Stimulated activated CD8-positive, alpha-beta memory T cell treated with anti-CD3 and anti-CD28 coated beads, Interleukin-4, amount 100 ng/mL, for 48 hours (primary cell): ENCODE measurements at regions not wholly inside any gene's neighbourhood (a gene's known extent, or its start where the extent isn't known, plus 50 kb on each side); places are given as distances from the start of the nearest gene placed in this dataset.
"Not testable (repeated sequence)": the region's sequence is repeated elsewhere in the genome, so short reads cannot be mapped to it uniquely, and the experiment has no call there.

Source experiments
- DNase-seq: peaks from one replicate; pipeline ENCODE4 v3.0.0-alpha.2; 2020

DNA sequence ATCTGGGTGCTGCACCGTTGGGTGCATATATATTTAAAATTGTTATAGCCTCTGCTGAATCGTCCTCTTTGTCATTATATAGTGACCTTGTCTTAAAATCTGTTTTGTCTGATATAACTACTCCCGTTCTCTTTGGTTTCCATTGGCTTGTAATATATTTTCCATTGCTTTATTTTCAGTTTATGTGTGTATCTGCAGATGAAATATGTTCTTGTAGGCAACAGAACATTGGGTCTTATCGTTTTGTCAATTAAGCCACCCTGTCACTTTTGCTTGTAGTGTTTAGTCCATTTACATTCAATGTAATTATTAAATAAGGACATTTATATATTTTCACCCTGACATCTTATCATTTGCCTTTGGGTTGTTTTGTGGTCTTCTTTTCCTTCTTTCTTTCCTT is 933.9 kb downstream of the EPHA7 start:
- DNase-seq, result no peak

DNA sequence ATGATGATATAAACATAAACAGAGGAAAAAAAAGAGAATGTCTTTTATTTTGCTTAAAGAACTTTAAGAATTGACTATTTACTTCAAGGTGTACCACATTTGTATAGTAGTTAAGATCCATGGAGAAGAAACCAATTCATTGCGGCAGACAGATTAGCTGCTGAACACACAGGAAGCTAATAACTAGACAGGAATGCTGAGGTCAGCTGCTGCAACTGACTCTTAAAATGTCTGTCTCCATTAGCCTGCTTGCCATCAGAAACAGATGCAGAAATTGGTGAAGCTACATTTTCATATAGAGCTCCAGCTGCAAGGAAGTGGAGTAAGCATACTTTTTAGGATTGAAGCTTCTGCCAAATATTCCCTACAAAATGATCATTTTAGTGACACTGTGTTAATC is 939.5 kb downstream of the EPHA7 start:
- no peak for DNase-seq

DNA sequence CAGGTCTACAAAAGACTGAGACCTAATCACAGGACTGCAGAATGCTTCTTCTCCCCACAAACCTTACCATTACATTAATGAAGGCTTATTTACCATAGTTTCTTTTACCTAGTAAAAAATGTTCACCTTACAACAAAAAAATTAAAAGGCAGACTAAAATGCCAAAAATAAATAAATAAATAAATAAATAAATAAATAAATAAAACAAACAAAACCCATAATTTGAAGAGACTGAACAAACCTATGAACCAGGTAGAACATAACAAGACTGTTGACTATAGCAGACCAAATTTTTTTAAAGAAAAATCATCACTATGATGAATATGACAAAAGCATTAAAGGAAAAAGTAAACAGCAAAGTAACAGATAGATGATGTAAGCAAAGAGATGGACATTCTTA is 946.3 kb downstream of the EPHA7 start:
- DNase-seq, result no peak

DNA sequence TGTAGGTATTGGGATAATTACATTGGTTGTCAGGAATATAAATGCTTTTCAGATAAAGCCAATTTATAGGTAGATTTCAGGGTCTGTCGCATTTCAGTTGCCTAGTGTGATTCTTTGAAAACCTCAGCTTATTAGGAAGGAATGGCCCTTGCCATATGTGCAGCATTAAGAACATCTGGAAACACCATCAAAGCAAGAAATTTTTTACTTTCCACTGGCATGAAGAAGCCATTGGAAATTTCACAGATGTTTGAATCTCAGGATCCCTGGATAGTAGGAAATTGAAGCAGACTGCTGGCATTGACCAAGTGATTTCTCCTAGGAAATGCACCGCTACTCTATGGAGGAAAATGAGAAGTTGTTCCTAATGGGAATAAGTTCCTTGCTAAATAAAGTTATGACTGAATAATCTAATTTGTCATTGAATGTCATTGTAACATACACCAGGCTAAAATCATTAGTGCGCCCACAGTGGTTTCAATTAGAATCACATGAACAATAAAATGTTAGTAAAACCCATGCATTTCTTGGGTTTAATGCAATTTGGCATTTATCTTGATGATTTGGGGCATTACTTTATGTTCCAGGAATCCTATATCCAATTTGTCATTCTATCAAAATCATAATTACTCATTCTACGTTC is 950.1 kb downstream of the EPHA7 start:
- DNase-seq, result no peak

DNA sequence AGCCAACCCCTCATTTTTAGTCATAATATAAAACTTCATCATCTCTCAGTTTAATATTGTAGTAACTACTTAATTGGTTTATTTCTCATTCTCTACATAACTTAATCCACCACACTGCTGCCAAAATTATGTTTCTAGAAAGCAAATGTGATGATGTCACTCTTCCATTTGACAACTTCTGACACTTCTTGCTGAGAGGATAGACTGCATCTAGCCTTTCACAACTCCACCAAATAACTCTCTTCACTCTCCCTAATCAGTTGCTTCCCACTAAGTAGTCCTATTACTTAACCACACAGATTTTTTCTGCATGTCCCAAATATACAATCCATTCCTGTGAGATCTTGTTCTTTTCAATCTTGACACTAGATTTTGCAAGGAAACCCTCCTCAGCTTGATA is 951.3 kb downstream of the EPHA7 start:
- no peak for DNase-seq

DNA sequence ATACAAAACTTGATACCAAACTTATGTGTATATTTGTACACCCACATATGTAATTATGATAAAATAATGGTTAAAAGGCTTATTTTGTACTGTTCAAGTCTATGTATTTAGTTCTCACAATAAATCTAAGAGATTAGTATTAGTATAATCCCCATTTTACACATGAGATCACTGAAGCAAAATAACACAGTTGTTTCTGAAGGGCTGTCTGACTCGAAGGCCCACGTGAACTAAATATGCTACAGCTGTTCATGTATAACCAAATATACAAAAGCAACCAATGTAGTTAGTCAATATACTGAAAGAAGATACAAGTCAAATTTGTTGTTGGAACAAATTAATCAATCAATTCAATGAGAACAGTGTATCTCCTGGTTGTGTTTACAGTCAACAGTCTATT is 959.2 kb downstream of the EPHA7 start:
- no peak for DNase-seq

DNA sequence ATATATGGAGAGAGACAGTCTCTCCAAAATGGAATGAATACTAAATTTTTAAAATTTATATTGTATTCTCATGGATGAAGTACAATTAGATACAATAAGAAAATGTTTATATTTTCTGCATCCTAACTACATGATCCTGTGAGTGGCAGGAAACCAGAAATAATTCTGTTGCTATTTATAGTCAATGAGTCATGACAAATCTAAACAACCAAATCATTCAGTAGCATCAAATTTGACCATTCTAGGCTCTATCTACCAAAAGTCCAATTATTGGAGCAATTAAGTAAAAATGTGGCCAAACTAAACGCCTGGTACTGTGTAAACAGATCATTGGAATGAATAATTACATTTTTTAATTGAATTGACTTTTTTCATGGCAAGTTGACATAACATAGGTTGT is 959.8 kb downstream of the EPHA7 start:
- DNase-seq, result no peak

DNA sequence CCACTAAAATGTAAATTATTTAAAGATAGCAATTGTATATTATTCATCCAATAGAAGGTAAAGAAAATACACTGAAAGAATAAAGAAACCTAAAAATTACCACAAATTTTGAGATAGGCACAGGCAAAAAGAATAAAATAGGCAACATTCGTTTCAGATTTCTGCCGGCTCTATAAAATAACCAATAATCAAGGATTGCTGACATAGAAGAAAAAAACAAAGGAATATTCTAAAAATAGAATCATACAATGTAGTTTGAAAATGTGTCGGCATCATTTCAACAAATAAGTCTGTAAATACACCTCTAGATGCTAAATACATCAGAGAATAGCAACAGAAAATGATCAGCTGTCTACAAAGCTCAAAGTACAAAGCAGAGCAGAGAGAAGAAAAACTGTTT is 973.3 kb downstream of the EPHA7 start:
- DNase-seq, result no peak

DNA sequence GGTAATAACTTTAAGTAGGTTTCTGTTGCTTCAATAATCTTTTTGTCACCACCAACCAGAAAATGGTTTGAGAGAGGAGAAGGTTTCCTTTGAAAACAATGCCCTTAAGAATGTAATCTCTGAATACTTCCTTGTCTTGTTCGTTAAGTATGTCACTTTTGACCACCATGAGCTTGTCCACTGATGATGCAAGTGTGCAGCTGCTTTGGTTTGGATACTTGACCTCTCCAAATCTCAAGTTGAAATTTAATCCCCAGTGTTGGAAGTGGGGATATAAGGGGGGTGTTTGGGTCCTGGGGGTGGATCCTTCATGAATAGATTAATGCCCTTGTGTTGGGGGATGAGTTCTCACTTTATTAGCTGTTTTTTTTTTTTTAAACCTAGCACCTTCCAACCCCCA is 985.4 kb downstream of the EPHA7 start:
- DNase-seq, result no peak

DNA sequence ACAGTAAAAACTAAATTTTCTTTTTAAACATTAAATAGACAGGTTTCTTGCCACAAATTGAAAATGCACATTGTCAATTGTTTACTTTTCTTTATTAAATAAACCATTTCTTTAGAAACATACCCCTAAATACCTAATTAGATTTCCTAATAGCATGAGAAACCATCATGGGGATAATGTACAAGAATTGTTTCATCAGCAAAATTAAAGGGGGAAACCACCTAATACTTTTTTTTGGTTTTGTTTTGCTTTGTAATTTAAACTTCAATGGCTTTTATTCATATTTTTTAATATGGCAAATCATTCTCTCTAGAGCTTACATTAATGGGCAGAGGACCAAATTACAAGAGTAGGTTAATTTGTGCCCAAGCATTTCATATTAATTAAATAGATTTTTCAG is 987.9 kb downstream of the EPHA7 start:
- DNase-seq, result no peak

DNA sequence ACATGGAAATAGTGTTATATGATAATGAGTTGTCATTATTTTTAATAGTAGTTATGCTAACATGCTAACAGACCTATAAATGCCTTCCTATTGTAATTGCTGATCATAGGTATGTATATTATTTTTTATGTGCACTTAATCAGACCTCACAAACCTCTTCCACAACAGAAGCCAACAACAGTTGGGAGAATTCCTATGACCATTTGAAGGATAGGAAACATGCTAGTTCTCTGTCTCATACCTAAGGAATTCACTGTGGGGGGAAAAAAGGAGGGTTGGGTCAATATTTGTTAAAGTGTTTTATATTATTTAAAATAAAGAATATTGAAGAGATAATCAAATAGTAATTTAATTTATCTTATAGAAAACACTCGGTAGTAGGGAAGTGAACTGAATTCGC is 990.9 kb downstream of the EPHA7 start:
- DNase-seq, result no peak

DNA sequence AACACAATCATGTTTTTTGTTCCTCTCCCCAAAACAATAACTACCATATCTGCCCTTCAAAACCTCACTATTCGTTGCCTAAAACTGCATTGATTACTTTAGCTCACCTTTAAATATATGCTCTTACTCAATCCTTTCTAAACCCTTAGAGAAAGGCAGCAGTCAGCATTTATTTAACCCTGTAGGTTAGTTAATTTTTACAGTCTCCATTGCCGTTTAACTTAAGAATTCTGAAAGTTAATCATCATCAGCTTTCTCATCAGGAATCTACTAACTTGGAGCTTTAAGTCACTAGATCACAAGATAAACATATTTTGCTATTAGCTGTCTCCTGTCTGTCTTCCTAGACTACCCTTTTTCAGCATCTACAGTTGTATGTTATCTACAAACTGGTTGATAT is 991.9 kb downstream of the EPHA7 start:
- no peak for DNase-seq

DNA sequence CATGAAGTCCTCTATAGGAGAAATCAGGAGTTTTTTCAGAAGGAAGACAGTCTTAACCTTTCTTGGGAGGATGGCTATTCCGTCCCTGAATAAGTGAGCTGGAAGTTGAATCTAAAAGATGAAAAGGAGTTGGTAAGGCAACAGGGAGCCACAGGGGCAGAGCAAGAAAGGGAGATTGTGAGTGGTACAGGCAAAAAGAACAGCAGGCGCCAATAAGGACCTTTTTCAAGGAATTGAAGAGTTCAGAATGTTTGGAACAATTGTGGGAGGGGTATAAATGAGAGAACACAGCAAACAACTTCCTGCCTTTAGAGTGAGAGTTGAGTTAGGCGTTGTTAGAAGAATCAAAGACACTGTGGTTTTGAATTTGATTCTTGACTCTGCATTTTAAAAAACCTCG is 1003.7 kb downstream of the EPHA7 start:
- no peak for DNase-seq

DNA sequence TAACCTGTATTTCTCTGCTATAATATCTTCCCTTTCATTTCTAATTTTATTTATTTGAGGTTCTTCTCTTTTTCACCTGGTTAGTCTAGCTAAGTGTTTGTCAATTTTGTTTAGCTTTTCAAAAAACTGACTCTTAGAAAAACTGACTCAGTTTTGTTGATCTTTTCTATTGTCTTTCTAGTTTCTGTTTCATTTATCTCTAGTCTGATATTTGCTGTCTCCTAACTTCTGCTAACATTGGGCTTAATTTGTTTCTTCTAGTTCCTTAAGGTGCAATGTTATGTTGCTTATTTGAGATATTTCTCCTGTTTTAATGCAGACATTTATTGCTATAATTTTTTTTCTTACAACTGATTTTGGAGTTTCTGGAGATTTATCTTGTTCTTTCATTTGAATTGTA is 1011.0 kb downstream of the EPHA7 start:
- DNase-seq, result no peak

DNA sequence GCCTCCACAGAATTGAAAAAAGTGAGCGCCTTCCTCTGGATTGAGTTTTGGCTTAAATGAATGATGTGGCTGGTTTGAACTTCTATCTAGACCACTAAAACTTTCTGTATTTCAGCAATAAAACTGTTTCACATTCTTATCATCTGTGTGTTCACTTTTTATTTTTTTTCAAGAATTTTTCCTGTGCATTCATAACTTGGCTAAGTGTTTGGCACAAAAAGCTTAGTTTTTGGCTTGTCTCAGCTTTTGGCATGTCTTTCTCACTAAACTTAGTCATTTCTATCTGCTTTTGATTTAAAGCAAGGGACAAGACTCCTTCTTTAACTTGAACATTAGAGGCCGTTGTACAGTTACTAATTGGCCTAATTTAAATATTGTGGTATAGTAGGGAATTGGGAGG is 1015.1 kb downstream of the EPHA7 start:
- no peak for DNase-seq

DNA sequence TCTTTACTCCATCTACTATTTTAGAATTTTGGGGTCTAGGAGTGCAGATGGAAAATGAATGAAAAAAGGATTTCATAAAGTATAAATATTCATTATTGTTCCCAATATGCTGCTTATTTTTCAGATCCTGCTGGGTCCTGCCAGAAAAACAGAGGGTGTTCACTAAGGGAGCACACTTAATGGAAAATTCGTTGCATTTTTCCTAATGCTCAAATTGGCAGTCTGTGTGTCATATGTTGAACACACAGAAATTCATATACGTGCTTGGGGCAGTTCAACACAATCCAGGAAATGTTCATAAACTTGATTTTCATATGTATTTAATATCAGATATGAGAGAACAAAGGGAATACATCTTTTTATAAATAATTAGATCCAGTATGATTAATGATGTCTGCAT is 1019.4 kb downstream of the EPHA7 start:
- no peak for DNase-seq

DNA sequence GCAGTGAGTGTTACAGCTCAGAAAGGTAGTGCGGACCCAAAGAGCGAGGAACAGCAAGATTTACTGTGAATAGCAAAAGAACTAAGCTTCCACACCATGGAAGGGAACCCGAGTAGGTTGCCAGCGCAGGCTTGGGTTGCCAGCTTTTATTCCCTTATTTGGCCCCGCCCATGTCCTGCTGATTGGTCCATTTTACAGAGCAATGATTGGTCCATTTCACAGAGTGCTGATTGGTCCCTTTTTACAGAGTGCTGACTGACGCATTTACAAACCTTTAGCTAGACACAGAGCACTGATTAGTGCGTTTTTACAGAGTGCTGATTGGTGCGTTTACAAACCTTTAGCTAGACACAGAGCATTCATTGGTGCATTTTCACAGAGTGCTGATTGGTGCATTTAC is 1030.7 kb downstream of the EPHA7 start:
- not testable (repeated sequence) for DNase-seq

DNA sequence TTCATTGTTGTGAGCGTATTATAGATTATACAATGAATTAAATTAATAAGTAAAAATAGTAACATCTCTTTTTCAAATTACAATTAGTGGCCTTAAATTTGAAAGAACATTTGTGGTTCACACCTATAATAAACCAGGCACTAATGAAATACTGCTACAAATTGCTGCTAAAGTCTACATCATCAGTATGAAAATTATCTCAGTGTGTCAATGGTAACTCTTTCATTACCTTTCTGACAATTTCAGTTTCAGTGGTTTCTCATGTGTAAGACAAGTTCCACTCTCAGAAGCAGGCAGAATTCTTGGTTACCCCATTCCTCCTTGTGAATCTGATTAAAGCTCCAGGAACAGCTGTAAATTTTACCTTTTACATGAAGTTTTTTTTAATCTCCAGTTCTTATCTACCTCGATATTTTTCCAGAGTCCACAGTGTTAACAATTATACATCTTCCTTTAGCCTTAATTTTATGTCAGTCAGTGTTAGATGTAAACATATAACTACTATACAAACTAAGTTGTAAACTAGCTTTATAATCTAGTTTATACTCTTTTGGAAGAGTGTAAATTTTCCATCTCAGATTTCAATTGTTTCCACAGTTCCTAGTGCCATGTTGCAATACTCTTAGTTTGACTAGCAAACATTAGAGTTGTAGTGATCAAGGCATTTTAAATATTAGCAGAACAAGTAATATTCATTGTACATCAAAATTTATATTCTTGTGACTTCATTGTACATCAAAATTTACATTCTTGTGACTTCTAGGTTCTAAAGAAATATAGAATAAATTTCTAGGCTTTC is 1038.4 kb downstream of the EPHA7 start:
- DNase-seq, result no peak

DNA sequence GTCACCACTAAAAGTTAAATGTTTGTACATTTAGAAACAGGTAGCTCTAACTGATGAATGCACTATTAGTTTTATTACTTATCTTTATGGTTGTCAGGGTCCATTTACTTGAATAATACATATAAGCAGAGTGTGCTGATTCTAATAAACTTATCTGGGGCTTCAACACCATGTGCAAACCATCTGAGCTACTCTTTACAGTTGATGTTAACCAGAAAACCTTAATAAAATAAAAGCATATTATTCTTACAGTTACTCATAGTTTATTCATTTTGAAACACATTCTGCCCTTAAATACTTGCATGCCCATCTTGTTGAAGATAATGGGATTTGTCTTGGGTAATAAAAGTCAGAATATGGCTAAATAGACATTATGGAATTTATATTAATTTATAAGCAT is 1042.2 kb downstream of the EPHA7 start:
- no peak for DNase-seq

DNA sequence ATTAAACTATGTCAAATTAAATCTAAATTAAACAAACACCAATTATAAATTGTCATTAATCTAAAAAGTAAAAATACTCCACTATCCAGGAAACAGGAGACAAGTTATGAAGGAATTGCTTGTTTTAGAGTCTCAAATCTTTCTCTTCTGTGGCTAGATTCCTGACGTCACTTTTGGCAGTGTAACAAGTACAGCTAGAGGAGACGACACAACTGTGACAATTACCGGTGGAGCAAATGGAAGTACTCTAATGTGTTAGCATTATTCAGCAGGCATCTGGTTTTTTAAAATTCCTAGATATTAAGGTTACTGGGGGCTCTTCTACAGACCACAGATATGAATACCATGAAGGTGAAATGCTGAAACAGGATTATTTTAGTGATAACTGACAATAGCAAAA is 1042.7 kb downstream of the EPHA7 start:
- DNase-seq, result no peak

DNA sequence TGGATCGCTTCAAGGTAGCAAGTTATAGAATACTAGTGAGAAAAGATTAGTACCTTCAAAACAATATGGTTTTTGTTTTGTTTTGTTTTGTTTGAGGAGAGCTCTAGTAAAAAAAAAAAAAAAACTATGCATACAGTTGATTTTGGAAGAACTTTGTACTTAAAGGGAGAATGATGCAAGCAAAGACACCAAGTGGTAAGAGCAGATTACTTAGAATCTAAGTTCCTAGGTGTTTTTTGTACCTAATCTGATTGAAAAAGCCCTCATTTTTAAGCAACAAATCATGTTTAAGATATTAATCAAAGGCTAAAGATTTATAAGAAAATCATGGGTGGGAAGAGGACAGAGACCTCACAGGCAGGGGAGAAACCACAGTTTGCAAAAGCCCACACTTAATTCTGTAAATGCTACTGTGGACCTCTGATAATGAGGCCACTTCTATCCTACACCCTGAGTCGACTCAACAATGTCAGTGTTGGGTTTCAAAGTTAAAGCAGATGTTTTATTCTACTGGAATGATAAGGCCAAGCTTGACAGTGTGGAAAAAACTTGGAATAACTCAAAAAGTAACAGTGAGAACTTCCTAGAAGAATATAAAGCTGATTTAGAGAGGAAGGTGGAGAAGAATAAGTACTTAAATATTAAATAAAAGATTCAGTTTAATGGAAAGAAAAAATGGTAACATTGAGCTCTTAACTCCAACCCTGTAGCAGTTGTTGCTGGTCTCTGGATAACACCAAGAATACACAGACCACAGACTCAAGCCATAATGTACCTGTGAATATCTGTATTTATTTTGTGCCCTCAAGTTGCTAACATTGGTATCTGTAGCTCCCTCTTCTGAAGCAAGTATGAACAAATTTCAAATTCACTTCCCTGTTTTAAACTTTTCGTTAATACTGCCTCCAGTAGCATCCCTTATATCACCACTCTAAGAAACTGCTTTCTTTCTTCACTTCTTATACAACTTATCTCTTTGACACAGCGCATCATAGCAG is 1047.8 kb downstream of the EPHA7 start:
- DNase-seq, result no peak

DNA sequence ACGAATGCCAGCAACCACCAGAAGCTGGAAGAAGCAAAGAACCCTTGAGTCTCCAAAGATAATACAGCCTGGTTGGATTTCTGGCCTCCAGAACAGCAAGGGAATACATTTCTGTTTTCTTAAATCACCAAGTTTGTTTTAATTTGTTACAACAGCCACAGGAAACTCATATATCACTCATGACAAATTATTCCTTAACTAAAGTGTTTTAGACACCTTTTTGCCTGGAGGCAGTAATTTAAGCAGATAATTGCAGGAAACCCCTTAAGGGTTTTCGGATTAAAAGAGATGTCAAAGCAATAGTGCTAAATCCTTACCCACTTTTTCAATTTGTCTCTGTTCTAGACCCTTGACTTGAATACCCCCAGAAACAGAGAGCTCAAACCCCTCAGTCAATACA is 1050.0 kb downstream of the EPHA7 start:
- DNase-seq, result no peak

DNA sequence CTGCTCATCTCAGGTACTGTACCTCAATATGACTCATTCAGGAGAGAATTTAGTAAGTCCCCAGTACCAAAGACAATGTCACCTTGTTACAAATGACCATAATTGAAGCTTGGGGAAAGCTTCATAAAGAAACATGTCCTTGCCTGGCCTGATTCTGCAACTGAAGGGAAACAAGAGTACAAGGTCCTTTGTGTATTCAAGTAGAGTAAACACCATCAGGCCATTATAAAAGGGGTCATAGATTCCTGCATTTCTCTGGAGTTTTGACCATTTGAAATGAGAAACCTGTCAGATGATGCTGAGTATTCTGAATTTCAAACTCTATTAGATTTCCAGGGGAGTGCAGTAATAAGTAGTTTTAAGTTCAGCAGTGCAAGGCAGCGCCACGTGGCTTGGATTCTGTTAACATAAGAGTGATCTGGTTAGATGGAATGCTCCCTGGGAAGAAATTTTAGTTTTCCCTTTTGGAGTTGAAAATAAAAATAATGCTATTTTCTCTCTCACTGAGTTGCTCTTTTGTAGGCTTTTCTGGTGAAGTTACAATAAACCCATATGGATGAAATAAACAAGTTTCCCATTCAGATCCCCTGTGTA is 1054.3 kb downstream of the EPHA7 start:
- DNase-seq, result no peak
